GM18873 (cell line): ENCODE measurements at regions not wholly inside any gene's neighbourhood (a gene's known extent, or its start where the extent isn't known, plus 50 kb on each side); places are given as distances from the start of the nearest gene placed in this dataset.

ENCODE experiments used
- ATAC-seq: cut with Tn5 transposase; IDR thresholded peaks from one replicate; pipeline ENCODE4 v1.9.1; 2021; ENCODE audit warnings: mild to moderate bottlenecking, moderate library complexity, moderate number of reproducible peaks; ENCODE audit not compliant: unreplicated experiment, low FRiP score

DNA sequence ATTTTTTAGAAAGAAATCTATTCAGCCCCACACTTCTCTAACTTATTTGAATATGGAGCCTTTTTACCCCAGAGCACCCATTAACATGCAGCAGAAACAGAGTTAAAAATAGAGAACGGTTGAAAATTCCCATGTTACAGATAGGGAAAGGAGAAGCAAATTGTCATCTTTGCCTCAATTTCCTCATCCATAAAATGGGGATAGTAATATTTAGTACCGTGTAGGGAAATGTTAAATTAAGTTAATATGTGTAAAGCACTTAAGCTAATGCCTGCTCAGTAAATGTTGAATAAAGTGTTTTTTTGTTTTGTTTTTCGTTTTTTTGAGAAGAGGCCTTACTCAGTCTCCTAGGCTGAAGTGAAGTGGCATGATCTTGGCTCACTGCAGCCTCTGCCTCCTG, 50.3 kb downstream of the NAV1 start:
- no peak for ATAC-seq

DNA sequence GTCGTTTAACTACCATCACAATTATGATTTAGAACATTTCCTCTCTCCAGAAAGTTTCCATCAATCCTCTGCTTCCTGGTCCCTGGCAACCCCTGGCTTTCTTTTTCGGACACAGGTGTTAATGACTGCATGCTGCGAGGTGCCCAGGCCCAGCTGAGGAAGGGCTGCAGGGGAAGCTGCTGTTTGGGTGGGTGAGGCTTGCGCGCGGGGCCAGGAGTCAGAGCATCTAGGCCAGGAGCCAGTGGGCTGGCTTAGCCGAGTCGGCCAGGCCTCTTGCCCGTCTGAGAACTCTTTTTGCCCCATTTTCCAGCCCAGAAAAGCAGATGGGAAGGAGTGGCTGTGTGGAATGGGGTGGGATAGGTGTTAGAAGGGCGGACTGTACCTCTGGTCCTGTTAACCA, 51.5 kb downstream of the NAV1 start:
- no peak for ATAC-seq

DNA sequence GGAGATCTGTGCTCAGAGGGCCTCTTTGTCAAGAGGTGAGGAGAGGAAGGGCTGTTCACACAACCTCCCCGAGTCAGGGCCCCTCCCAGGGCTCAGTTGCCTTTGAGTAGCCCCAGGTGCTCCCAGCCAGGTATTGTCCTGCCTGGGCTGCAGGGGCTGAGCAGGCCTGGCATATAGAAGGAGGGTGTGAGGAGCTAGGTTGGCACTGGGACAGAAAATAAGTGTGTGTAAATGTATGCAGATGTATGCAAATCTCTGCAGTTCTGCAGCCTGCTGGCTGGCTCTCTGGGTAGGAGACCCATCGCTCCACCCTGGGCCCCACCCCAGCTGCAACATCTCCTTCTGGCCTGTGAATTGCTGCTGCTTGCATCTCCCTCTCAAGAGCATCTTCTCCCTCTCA, 52.4 kb downstream of the NAV1 start:
- ATAC-seq = no peak

DNA sequence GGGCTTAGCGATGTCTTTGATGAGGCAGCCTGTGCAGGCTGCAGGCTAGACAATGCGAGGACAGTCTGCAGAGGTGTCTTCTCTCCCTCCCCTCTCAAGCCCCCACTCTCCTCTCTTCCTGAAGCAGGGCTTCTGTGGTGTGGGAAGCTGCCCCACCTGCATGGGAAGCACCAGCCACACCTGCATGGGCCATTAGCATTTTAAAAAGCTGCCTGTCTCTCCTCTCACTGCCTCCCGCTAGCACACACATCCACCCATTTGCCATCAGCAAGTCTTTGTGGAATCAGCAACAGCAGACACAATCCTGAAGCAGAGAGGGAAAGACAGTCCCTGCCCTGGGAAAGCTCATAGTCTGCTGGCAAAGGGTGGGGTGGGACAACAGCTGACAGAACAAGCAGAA, 53.1 kb downstream of the NAV1 start:
- no peak for ATAC-seq

DNA sequence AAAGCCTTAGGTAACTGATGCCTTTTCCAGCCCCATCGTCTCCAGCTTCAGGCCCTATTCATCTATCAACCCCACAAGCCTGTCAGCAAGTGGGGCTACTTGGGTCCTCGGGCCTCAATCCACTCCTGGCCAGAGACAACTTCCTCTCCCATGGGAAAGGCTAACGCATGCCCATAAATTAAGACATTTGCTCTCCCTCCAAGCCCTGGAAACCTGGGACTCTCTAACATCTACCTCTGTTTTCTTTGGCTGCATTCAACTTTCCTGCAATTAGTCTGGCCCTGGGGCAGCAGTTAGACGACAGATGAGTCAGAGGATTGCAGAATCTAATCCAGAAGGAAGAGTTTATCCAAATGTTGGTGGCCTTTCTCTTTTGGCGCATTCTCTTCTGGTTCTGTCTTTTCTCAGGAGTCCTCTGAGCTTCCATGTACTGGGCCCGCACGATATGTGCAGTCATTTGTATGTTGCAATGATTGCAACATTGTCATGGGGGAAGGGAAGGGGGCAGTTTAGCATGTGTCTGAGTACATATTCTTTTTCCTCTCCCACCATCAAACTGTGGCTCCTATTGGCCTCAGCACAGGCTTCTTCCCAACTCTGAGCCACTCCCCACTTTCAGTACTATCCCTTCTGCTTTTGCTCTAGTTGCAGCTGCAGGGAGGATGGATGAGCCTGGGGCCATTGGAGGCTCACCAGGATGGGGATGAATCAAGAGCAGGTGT, 54.4 kb downstream of the NAV1 start:
- no peak for ATAC-seq

DNA sequence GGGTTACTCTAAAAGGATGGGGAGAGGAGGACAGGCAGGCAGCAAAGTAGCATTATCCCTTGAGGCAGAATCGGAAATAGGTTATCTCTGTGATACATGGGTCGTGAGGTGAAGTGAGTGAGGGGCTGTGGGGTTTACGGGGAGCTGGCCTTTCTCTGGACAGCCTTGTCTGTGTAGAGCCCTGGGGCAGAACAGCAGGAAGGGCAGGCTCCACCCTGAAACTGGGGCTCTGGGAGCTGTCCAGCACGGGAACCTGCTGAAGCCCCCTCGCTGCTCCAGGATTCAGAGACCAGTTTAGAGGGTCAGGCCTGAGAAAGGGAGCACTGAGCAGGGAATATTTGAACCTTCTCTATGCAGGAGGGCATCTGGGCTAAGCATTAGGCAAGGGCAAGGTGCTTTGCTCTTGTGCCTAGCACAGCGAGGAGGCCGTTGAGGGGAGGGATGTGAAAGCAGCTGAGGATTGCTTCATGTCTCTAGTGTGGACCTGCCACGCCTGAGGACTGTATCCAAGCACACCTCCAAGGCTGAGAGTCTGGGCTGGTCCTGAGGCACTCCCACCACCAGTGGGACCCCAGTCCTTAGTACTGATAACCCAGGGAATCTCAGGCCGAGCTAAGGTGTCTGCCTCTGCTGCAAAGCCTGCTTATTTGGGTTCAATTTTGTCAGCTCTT, 55.8 kb downstream of the NAV1 start:
- ATAC-seq = no peak

DNA sequence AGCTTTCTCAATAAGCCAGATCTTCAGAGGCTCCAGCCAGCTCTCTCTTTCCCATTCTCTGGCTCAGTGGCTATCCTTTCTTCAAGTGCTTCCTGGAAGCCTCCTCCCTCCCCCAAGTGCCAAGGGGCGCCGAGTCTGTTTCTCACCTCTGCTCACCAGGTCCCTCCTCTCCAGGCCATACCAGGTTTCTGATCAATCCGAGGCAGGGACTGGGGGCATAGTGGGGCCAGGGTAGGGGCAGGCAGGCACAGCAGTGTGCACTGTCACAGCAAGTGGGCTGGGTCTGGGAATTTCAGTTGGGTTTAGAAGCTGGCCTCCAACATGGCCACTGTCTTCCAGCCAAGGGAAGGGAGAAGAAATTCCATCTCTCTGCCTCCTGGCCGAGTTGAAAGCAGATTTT, 56.5 kb downstream of the NAV1 start:
- ATAC-seq = no peak

DNA sequence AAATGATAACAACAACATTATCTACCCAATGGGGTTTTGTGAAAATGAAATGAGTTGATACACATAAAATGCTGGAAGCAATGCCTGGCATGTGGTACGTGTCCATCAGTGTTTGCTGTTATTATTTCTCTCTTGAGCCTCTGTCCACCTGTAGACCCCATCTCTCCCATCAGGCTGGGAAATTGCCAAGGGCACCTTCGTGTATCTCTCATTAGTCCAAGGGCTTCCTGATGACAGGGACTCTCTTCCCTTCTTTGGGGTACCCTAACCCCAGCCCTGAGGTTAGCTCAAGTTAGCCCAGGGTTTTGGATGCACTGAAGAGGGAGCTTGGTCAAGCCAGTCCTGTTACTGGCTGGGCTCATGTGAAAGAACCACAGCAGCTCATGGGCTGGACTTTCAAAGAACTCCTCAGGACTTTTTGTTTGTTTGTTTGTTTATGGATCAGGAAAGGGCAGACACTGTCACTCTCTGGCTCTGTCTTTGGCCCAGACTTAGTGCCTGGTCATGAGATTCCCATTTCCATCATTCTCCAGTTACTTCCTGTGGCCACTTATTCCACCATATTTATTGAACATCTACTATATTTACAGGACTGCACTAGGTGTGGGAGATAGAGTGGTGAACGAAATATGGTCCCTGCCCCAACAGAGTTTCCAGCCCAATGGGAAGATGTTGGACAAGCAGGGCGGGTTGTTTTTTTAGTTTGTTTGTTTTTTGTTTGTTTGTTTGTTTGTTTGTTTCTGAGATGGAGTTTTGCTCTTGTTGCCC, 57.4 kb downstream of the NAV1 start:
- no peak for ATAC-seq

DNA sequence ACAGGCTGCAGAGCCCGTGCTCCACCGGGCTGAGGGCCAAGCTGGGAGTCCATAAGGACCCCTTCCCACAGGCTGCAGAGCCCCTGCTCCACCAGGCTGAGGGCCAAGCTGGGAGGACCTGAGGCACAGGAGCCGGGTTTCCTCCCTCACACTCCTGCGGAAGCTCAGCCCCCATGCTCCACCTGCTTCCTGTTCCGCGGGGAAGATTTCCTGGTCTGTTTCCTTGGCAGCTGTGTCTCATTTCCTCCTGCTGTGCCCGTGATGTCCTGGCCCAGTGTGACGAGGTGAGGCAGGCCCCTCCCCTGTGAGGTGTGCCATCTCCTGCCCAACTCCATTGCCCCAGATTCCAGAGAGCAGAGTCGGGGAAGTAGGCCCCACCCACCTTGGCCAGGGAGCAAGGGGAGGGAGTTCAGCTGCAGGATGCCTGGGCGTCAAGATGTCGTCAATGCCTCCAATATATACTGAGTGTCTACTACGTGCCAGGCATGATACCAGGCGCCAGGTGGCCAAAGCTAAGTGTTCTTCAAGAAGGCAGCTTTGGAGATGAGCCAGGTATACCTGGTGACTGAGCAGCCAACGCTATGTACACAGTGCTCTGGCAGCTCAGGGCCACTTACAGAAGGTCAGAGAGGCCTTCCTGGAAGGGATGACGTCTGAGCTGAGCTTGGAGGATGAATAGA, 58.8 kb downstream of the NAV1 start:
- ATAC-seq = no peak

DNA sequence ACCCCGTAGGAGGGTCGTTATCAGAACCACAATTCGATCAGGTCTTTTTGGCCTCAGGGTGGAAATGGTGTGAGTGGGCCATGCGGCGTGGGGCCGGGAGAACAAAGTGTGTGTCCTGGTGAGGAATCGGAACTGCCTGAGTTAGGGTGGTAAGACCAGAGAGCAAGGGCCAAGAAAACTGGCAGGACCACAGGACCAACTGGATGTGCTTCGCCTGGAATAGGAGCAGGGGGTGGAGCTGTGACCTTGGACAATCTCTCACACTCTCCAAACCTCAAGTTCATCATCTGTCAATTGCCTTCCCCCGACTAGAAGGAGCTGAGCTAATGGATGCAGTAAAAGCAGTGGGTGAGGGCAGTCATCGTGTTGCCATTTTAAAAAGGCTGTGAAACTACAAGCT, 59.5 kb downstream of the NAV1 start:
- ATAC-seq = no peak

DNA sequence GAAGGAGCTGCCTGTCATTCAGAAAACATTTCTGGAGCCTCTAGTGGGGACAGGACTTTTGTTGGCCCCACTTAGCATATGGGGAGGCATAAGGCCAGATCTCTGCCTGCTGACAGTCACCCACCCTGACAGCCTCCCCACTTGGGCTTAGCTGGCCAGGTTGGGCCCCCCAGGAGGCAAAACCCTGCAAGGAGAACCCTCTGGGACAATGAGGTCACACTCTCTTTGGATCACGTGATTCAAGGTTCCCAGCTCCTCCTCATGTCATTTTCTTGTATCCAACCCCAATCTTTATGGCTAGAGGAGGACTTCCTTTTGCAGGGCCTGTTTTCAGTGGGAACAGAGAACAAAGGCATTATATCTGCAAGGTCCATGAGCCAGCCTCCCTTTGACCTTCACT, 60.0 kb downstream of the NAV1 start:
- ATAC-seq = no peak

DNA sequence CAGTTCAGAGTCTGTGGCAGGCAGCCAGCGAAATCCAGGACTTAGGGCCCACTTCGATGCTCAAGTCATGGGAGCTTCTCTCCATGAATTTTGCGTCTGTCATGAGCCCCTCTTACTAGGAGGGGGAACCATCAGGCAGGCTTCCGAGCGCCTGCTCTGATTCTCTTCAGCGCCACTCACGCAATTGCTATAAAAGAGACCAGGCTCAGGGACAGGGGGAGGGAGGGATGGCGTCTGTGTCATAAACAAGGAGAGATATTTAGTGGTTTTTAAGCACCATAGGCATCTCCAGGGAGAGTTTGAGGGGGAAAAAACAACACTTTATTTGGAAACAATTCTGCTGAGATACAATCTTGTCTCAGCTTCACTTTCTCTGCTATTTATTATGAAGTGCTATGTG, 60.6 kb downstream of the NAV1 start:
- ATAC-seq = no peak

DNA sequence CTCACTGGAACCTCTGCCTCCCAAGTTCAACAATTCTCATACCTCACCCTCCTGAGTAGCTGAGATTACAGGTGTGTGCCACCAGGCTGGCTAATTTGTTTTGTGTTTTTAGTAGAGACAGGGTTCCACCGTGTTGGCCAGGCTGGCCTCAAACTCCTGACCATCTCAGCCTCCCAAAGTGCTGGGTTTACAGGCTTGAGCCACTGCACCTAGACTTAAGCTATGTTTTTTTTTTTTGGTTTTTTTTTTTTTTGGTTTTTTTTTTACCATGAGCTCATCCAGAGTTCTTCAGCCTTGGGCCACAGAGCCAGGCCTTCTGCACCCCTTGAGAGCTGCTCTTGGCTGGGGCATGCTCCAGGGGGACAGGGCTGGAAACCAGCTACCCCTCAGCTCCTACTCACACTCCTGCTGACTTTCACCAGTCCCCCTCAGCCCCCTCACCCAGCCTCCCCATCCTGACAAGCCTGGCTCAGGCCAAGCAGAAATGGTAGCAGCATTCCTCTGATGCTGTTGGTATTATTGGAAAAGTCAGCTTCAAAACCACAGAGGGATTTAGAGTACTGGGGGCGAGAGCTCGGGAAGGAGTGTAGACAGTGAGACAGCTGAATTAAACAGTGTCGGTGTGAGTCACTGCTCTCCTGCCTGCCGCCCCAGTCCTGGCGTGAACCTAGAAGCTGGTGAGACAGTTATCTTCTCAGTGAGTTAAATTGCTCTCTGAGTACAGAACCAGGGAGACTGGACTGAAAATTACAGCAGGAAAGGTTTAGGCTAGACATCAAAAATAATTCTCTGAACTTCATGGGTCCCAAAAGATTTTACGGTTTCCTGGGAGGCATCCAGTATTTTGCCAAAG, 63.7 kb downstream of the NAV1 start:
- no peak for ATAC-seq

DNA sequence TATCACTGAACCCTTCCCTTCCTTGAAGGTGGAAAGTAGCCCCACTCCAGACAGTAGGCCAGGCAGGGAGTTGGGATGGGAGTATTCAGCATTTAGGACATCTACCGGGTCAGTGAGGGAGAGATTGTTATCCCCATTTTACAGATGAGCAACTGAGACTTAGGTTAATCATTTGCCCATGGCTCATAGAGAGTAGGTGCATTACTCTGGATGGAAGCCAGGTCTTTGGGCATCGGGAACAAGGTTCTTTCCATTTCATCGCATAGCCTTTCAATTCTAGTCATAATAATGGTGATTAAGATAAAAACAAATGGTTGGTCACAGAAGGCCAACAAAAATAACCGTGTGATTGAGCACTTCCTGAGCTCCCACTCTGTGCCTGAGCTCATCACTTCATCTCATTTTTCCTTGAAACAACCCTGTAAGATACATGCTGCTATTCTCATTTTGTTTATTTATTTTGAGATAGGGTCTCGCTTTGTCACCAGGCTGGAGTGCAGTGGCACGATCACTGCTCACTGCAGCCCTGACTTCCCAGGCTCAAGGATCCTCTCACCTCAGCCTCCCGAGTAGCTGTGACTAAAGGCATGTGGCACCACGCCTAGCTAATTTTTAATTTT, 64.8 kb downstream of the NAV1 start:
- ATAC-seq = no peak

DNA sequence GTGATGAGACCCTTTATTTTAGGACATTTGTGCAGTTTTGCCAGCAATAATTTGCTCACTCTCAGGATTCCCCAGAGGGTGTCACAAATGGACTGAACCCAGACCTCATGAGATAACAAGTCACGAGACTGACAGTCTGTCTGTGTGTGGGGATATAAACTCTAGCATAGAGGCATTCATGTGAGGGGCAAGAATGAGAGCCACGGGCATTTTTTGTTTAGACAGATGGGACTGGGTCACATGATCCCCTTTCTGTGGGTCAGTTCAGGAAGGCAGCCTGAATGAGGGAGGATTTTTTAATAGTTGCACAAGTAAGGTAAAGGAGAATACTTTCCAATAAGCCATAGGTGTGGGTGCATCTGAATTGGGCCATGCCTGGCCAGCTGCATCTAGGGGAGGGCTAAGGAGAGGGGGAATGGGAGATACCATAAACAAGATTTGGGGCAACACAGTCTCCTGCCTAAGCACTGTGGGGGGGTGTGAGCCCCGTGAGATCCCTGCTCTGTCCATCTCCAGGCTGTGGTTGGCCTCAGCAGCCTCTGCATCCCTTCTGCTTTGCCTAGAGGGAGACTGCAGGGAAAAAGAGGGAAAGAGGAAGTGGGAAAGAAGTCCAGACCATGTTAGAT, 66.6 kb downstream of the NAV1 start:
- no peak for ATAC-seq

DNA sequence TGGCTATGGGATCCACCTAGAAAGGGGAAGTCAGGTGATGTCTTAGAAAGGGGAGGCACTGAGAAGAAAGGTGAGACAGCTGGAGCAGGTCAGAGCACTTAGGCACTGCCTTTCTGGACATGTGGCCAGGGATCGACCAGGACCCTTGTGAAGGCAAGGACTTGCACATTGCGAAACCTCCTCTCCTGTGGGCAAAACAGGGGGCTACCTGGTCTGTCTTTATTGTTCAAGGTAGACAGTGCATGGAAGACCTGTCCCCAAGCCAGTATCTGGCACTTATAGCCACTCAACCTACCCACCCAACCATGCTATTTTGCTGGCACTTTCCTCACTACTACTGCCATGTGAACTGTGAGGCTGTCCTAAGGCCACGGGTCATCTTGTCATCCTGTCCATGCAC, 67.2 kb downstream of the NAV1 start:
- ATAC-seq = no peak

DNA sequence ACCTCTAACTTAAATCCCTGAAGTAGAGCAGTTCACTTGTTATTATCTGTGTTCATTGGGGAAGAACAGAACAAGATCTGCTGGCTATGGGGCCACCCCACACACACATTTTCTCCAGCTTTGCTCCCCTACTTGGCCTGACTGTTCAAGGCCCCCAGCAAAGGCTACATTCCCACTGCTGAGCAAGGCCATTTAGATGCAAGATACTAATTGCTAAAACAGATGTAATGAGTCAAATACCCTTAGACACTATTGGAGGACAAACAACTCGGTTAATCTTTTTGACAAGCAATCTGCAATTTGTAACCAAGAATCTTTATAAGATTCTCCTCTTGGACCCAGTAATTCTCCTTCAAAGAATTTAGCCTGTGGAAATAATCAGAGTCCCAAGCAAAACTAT, 67.7 kb downstream of the NAV1 start:
- no peak for ATAC-seq

DNA sequence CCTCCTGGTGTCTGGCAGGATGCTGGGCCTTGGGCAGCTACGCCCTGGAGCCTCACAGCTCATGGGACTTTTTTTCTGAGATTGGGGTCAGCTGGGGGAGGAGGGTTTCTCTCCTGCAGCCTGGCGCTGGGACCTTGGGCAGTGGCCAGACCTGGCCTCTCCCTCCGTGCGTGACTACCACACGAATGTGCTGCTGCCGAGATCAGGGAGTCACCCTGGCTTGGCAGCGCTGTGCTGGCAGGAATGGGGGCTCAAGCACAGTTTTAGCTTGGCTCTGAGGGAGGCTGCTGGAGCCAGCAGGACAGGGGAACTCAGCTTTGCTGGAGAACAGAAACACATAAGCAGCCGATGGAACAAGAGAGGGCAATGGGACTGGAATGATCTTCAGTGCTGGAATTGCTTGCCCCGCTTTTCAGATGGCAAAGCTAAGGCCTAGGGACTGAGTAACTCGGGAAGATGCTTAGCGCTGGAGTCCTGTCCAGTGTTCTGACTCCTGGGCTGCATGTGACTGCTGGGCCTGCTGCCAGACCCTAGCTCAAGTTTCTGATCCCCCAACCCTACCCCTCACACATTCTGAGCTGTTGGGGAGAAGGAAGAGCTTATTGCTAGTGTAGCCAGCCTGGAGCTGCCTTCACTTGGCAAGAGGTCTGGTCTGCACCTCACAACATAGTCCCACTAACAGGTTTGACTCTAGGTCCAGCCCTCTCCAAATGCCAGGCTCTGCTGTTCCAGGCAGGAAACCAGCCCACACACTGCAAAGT, 69.9 kb downstream of the NAV1 start:
- ATAC-seq = no peak
